CD4-positive, alpha-beta T cell treated with Interleukin-17A for 4 hours (primary cell): ENCODE measurements at regions not wholly inside any gene's neighbourhood (a gene's known extent, or its start where the extent isn't known, plus 50 kb on each side); places are given as distances from the start of the nearest gene placed in this dataset.

ENCODE experiments used
- DNase-seq: peaks from one replicate; pipeline ENCODE4 v3.0.0-alpha.2; 2020; ENCODE audit warnings: mixed read lengths

- no peak for DNase-seq
Measured at GRCh38 chr9:115169003-115169402, 51.0 kb upstream of the TNC start.

- DNase-seq: no peak
Measured at GRCh38 chr9:115170358-115171073, 52.6 kb upstream of the TNC start.

GRCh38 chr9:115171921-115172388 is 54.0 kb upstream of the TNC start:
- no peak for DNase-seq

- no peak for DNase-seq
Measured at GRCh38 chr9:115182264-115182663, 64.3 kb upstream of the TNC start.

- DNase-seq: no peak
Measured at GRCh38 chr9:115183436-115183835, 65.5 kb upstream of the TNC start.

- DNase-seq: no peak
Measured at GRCh38 chr9:115189686-115190085, 71.7 kb upstream of the TNC start.

- DNase-seq: no peak
Measured at GRCh38 chr9:115191667-115192066, 73.7 kb upstream of the TNC start.

- DNase-seq: no peak
Measured at GRCh38 chr9:115192280-115192679, 74.3 kb upstream of the TNC start.

GRCh38 chr9:115192835-115193525 is 75.0 kb upstream of the TNC start:
- DNase-seq: no peak

GRCh38 chr9:115193777-115194176 is 75.8 kb upstream of the TNC start:
- DNase-seq: no peak

- no peak for DNase-seq
Measured at GRCh38 chr9:115194216-115194615, 76.3 kb upstream of the TNC start.

- no peak for DNase-seq
Measured at GRCh38 chr9:115195912-115196311, 78.0 kb upstream of the TNC start.

GRCh38 chr9:115196919-115197318 is 79.0 kb upstream of the TNC start:
- no peak for DNase-seq

GRCh38 chr9:115198001-115198400 is 80.0 kb upstream of the TNC start:
- DNase-seq: no peak

GRCh38 chr9:115200711-115201505 is 83.0 kb upstream of the TNC start:
- DNase-seq: no peak

- DNase-seq: no peak
Measured at GRCh38 chr9:115202181-115202580, 84.2 kb upstream of the TNC start.

- no peak for DNase-seq
Measured at GRCh38 chr9:115202960-115203751, 85.2 kb upstream of the TNC start.

- DNase-seq: no peak
Measured at GRCh38 chr9:115204904-115205453, 87.0 kb upstream of the TNC start.

GRCh38 chr9:115207003-115207836 is 89.3 kb upstream of the TNC start:
- no peak for DNase-seq

GRCh38 chr9:115208501-115208900 is 90.5 kb upstream of the TNC start:
- DNase-seq: no peak

- DNase-seq: no peak
Measured at GRCh38 chr9:115209601-115210306, 91.8 kb upstream of the TNC start.
